GM21447 (cell line): ENCODE measurements at regions not wholly inside any gene's neighbourhood (a gene's known extent, or its start where the extent isn't known, plus 50 kb on each side); places are given as distances from the start of the nearest gene placed in this dataset.

Source experiments
- ATAC-seq: cut with Tn5 transposase; IDR thresholded peaks from one replicate; pipeline ENCODE4 v1.9.1; 2021; ENCODE audit not compliant: unreplicated experiment

DNA sequence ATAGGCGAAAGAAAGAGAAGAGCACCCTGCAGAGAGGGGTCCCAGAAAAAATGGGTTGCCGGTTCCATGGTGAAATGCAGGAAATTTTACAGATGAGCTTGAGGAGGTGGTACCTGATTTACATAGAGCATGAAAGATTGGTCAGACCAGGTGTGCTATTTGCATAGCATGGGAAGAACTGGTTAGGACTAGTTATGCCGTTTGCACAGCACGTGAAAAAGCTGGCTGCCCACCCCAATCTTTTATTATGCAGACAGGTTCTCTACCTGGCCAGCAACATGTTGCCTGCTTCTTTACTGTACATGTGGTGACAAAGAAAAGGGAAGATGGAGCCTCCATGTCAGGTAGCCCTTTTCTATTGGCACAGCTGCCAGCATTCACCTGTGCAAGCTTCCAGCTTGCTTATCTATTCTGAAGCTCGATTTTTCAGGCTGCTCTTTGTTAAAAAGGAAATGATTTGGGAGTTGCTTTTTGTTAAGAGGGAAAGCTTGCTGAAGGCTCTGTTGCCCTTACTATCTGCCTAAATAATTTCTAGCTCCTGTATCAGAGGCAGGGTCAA is 62.9 kb upstream of the ELK3 start:
- no peak for ATAC-seq

DNA sequence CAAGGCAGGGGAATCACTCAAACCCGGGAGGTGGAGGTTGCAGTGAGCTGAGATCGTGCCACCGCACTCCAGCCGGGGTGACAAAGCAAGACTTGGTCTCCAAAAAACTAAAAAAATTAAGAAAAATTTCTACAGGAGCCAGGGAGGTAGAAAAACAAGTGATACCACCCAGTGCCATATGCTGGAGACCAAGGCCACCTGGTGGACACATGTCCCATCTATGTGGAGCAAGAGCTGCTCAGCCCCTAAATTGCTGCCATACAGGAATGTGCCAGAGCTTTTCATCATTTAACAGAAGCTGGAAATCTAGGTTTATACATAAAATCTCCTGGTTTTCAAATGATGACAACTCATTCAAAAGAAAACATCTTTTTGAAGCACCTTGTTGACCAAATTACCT is 61.4 kb upstream of the ELK3 start:
- ATAC-seq: no peak

DNA sequence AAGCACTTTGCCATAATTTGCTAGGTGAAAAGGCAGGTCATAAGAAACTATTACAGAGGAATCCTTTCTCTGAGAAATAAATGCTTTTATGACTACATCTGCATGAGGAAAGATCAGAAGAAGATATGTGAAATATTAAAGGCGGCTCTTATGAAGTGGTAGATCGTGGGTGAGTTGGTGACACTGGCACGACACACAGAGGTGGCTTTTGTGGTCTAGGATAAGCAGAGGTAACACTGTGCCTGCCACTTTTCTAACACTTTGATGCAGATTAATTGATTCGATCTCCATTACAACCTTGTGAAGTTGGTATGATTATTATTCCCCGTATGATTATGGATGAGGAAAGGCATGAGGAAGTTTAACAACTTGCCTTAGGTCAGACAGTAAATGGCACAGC is 60.0 kb upstream of the ELK3 start:
- ATAC-seq: no peak

DNA sequence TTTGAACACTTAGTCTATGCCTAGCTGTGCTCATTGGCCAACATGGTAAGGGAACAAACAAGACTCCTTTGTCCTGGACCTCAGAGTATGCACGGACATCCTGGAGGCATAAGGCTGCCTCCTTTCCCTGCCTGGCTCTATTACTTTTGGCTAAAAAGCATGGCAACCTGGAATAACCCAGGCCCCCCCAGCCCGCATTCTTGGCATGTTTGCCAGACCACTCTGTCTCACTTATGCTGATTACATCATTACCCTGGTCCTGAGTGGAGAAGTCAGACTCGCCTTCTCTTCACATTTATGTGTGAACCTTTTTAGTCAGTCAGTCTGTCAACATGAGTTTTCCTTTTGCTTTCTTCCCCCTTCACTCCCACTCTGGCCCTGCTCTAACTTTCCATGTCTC is 58.0 kb upstream of the ELK3 start:
- ATAC-seq: no peak

DNA sequence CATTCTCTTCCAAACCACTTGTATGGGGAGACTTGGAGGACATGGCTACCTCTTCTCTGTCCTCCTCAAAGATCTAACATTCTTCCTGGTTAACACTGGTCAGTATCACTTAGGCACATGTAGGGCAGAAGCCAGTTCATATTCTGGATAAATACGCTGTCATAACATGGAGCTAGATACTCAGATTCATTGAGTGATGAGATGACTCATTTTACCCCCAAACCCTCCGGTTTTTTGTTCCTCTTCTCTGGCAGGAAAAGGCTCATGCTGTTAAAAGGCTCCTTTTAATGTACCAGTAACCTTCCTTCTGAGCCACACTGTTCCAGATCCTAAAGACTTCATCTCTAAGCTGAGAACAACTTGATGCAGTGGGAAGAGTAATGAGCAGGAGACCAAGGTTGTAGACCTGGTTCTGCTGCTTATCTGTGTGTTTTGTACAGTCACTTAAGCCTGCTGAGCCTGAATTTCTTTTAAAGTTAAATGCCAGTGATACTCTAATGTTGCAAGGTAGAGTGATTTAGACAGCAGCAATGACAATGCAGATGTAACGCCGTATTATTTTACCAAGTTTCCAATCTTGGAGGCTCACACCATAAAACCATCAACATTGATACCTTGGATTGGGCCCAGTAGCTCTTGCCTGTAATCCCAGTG is 57.3 kb upstream of the ELK3 start:
- ATAC-seq: no peak

DNA sequence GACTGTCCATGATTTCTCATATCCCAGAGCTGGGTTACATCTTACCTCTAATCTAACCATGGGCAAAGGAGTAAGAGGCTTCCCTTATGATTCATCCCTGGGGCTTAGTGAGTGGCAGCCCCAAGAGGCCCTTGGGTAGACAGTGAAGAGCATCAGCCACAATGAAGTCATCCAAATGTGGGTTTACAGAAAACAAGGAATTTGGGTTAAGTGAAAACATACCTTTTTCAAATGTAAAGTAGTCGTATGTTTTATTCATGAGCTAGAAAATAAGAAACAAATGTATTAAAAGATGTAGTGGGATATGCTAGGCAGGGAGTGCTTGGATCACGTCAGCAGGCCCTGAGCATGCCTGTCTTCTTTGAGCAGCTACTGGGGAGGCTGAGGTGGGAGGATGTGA is 54.0 kb upstream of the ELK3 start:
- no peak for ATAC-seq

DNA sequence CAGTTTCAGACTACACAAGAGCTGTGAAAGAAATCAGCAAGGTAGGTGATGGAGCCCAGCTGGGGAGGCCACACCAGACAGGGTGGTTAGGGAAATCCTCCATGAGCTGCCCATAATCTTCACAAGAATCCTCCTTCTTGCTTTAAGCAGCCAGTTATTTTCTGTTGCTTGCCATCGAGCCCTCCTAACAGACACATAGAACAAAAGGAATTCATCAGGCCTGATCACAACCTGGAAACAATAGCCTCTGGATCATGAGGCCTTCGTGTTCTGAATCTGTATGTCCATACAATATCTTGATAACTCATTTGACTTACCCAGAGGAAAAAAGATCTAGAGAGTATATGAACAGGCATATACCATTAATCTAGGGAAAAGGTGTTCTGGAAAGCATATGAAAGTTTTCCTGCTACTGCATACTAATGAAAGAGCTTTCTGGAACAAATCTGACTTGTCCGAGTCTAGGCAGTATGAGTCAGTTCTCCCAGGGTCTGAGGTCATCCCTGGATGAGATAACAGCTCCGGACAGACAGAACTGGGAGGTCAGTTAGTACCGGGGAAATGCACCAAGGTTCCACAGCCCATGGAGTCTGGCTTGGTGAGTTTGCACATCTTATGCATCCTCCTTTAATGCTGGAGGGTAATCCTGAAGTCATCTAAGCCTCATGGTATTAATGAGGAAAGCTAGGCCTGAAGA is 52.8 kb upstream of the ELK3 start:
- ATAC-seq: no peak

DNA sequence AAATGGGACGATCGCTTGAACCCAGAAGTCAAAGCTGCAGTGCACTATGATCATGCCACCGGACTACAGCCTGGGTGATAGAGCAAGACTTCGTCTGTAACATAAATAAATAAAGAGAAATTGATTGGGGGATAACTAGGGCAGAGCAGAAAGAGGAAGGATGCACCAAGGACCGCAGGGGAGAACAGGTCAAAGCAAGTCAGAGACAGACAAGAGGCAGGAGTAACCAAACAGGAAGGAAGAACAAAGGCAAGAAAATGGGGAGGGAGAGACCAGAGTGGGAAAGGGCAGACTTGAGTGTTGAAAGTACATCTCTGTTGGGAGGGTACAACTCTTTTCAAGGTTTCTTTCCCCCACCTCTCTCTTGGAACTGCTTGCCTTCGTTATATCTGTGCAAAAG is 50.8 kb upstream of the ELK3 start:
- ATAC-seq: no peak

DNA sequence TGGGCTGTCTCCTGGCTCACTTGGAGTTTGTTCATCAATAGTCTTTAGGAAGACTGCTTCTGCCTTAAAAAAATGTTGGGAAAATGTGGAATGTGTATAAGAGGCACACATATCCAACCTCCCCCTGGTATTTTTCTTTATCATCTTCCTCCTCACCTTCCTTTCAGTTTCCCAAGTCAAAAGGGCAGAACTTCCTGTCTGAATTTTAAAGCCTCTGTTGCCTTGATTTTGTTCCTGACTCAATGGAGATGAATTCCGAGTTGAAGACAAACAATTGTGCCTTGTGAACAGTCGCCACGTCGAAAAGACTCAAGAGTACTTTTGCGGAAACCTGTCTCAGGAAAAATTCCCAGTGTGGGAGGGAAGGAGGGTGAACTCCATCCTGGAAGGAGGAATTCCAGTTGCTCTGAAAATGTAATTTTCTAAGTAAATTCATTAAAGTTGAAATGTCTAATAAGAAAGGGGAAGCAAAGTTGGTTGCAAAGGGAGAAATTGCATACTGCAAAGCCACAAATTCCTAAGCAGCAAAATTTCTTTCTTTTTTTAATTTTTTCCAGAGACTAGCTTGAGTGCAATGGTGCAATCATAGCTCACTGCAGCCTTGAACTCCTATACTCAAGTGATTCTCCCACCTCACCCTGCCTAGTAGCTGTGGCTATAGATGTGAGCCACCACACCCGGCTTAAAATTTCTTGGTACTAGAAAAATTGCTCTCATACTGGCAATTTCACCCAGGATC is 50.2 kb upstream of the ELK3 start:
- no peak for ATAC-seq
